ENCODE measurements at regions not wholly inside any gene's neighbourhood (a gene's known extent, or its start where the extent isn't known, plus 50 kb on each side); places are given as distances from the start of the nearest gene placed in this dataset.

GRCh38 chr7:124577256-124577655 is 188.3 kb downstream of the GPR37 start:
- Histone ChIP-seq H2BK12ac (ENCODE audit: low read depth, low read length) (no peak overlapping the region), H2AFZ (ENCODE audit: low read length) (no peak overlapping the region), H4K8ac (ENCODE audit: extremely low read depth, insufficient read depth, low read length) (no peak overlapping the region), H2BK20ac (ENCODE audit: low read length) (no peak overlapping the region), H3K56ac (replicated peaks; ENCODE audit: insufficient read length, low read depth, low read length) (no peak overlapping the region), H3K79me1 (ENCODE audit: low read depth, low read length) (no peaks in the 10 kb centered on the region), H3K18ac (ENCODE audit: extremely low read depth, low read length) (no peak overlapping the region), H3K36me3 (ENCODE audit: control insufficient read depth in 2 of 4, insufficient read depth in 4 of 4, low read length in 3 of 4) (no peaks in the 10 kb centered on the region), H4K5ac (ENCODE audit: insufficient read length, low read depth, low read length) (no peak overlapping the region), H3K4me3 (ENCODE audit: extremely low read depth in 1 of 4, insufficient read depth in 2 of 4, low read depth in 3 of 4, low read length in 4 of 4) (no peak overlapping the region), H3K23ac (ENCODE audit: insufficient read length) (no peak overlapping the region), H2BK15ac (ENCODE audit: low read length) (no peak overlapping the region), H3K27me3 (replicated peaks in 1 of 4; ENCODE audit: control insufficient read depth in 3 of 4, extremely low read depth in 1 of 4, insufficient read depth in 3 of 4, low read length in 3 of 4) (no peaks in the 10 kb centered on the region), H2BK120ac (replicated peaks; ENCODE audit: low read depth, low read length) (no peak overlapping the region), H3K79me2 (ENCODE audit: control insufficient read depth in 1 of 2, insufficient read depth in 2 of 2, low read length in 2 of 2) (no peaks in the 10 kb centered on the region), H3K9ac (replicated peaks in 1 of 4; ENCODE audit: extremely low read depth in 1 of 4, low read depth in 3 of 4, low read length in 3 of 4) (no peak overlapping the region), H3K4ac (replicated peaks; ENCODE audit: insufficient read length, low read depth, low read length) (no peak overlapping the region), H3K23me2 (ENCODE audit: low read depth, low read length) (no peaks in the 10 kb centered on the region), H3K4me2 (ENCODE audit: insufficient read depth in 1 of 2, low read depth in 2 of 2, low read length in 2 of 2) (no peak overlapping the region), H2AK5ac (ENCODE audit: low read depth, low read length) (no peak overlapping the region), H4K20me1 (replicated peaks in 1 of 2; ENCODE audit: control insufficient read depth in 1 of 2, insufficient read depth in 2 of 2, low read length in 2 of 2) (no peaks in the 10 kb centered on the region), H3K14ac (ENCODE audit: insufficient read length) (no peak overlapping the region), H3K9me3 (ENCODE audit: insufficient read depth in 2 of 2, low read depth in 1 of 2, low read length in 1 of 2) (no peaks in the 10 kb centered on the region), H3K4me1 (replicated peaks in 1 of 4; ENCODE audit: control insufficient read depth in 3 of 4, insufficient read depth in 4 of 4, low read length in 3 of 4) (no peaks in the 10 kb centered on the region), H2BK5ac (ENCODE audit: low read depth, low read length) (no peak overlapping the region), H4K91ac (replicated peaks; ENCODE audit: insufficient read length, low read length) (no peak overlapping the region), H3K27ac (ENCODE audit: low read depth, low read length) (no peak overlapping the region)
- FAIRE-seq (no peak), DNase-seq (ENCODE audit: low read depth in 1 of 2, low spot score in 2 of 2) (no peak)
- POLR2A ChIA-PET (ENCODE audit: partially characterized antibody), result no interaction called here
- WGBS, 2 experiments (ENCODE audit: extremely low coverage in 1 of 2, insufficient coverage in 1 of 2, insufficient read length in 1 of 2, insufficient replicate concordance in 2 of 2, low coverage in 1 of 2, low lambda C conversion rate in 2 of 2, missing lambda C conversion rate in 1 of 2), result 85% methylated on average over 2 of the region's 2 CpGs; no CpG with 5 or more reads in 1 of the 2 experiments
- CTCF ChIA-PET (ENCODE audit: partially characterized antibody), result no interaction called here
- TF ChIP-seq, protein P1, sequence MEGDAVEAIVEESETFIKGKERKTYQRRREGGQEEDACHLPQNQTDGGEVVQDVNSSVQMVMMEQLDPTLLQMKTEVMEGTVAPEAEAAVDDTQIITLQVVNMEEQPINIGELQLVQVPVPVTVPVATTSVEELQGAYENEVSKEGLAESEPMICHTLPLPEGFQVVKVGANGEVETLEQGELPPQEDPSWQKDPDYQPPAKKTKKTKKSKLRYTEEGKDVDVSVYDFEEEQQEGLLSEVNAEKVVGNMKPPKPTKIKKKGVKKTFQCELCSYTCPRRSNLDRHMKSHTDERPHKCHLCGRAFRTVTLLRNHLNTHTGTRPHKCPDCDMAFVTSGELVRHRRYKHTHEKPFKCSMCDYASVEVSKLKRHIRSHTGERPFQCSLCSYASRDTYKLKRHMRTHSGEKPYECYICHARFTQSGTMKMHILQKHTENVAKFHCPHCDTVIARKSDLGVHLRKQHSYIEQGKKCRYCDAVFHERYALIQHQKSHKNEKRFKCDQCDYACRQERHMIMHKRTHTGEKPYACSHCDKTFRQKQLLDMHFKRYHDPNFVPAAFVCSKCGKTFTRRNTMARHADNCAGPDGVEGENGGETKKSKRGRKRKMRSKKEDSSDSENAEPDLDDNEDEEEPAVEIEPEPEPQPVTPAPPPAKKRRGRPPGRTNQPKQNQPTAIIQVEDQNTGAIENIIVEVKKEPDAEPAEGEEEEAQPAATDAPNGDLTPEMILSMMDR (IDR thresholded peaks at IDR 0.05; ENCODE audit: control extremely low read depth in 1 of 3, insufficient read depth in 1 of 3, low read depth in 1 of 3, low read length in 3 of 3), result no peak
- TF ChIP-seq SAP30 (IDR thresholded peaks at IDR 0.05; ENCODE audit: insufficient read depth, insufficient replicate concordance, low read length) (no peak), E2F6 (IDR thresholded peaks at IDR 0.05) (no peak)
